HL-60 (cell line): ENCODE measurements at regions not wholly inside any gene's neighbourhood (a gene's known extent, or its start where the extent isn't known, plus 50 kb on each side); places are given as distances from the start of the nearest gene placed in this dataset.

Source experiments
- DNase-seq, 2 experiments: peaks; one replicate each; pipeline ENCODE4 v3.0.0-alpha.2; 2010 to 2020; ENCODE audit warnings: low read depth in 1 of 2, low spot score in 1 of 2
- H3K27ac ChIP-seq: fragments of 250-450 bp; sonication (Bioruptor Pico); replicated peaks from 2 replicates; pipeline ENCODE4 v1.5.1; 2020; ENCODE audit warnings: mild to moderate bottlenecking, moderate library complexity
- H3K27me3 ChIP-seq: fragments of 250-450 bp; sonication (Bioruptor Pico); 2 replicates; pipeline ENCODE4 v1.5.1; 2021; ENCODE audit warnings: mild to moderate bottlenecking, moderate library complexity; ENCODE audit not compliant: insufficient read depth, poor library complexity, severe bottlenecking
- H3K4me3 ChIP-seq: replicated peaks from 2 replicates; pipeline ENCODE4 v1.5.1; 2011; ENCODE audit warnings: mild to moderate bottlenecking, control low read depth, low read length; ENCODE audit not compliant: insufficient read depth
- CTCF ChIP-seq: IDR thresholded peaks from one replicate; pipeline ENCODE4 v1.5.1; 2011; ENCODE audit warnings: low read length, control low read depth, inconsistent platforms; ENCODE audit not compliant: insufficient read depth
- GABPA ChIP-seq: IDR thresholded peaks from 2 replicates; pipeline ENCODE4 v1.6.1; 2012; ENCODE audit warnings: low read depth
- POLR2AphosphoS5 ChIP-seq: IDR thresholded peaks from 2 replicates; pipeline ENCODE4 v1.6.1; 2012; ENCODE audit warnings: low read depth
- REST ChIP-seq: IDR thresholded peaks from 2 replicates; pipeline ENCODE4 v1.6.1; 2012; ENCODE audit warnings: low read depth; ENCODE audit not compliant: insufficient replicate concordance
- SPI1 ChIP-seq: IDR thresholded peaks from 2 replicates; pipeline ENCODE4 v1.6.1; 2012; ENCODE audit warnings: low read depth, mild to moderate bottlenecking, borderline replicate concordance

DNA sequence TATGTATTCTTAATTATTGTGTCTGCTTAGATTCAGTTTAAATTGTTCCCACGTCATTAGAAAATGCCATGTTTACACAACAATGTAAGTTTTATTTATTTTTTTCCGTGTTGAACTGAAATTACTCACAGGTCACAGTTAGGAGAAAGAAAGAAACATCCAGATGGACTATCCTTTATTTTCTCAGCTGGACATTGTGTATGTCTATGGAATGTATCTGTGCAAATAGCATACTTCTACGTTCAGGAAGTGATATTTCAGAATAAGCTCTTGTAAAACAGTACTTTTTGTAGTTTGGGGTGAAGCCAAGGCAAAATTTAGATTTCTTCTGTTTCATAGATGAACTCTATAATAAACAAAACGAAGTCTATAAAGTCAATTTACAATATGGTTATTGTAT is 249.0 kb upstream of the ZNF608 start:
- DNase-seq = no peak
- H3K4me3 ChIP-seq = no peak overlapping the region
- TF ChIP-seq POLR2AphosphoS5 = no peak
- no peak for TF ChIP-seq SPI1
- no peak for TF ChIP-seq CTCF
- TF ChIP-seq REST = no peak
- no peak for TF ChIP-seq GABPA
- no peak overlapping the region for H3K27ac ChIP-seq
- H3K27me3 ChIP-seq = no peaks in the 10 kb centered on the region

- no peak for DNase-seq
- Histone ChIP-seq H3K27me3 (no peaks in the 10 kb centered on the region), H3K4me3 (no peak overlapping the region), H3K27ac (no peak overlapping the region)
- no peak for TF ChIP-seq POLR2AphosphoS5
- TF ChIP-seq CTCF = no peak
- no peak for TF ChIP-seq SPI1
Measured at GRCh38 chr5:124996023-124996763, 249.8 kb upstream of the ZNF608 start.

- no peak for DNase-seq
- no peak overlapping the region for H3K27ac ChIP-seq
- TF ChIP-seq POLR2AphosphoS5 = no peak
- TF ChIP-seq REST = no peak
- no peak for TF ChIP-seq CTCF
- TF ChIP-seq SPI1 = no peak
- no peak for TF ChIP-seq GABPA
- H3K4me3 ChIP-seq = no peak overlapping the region
- H3K27me3 ChIP-seq = no peaks in the 10 kb centered on the region
Measured at GRCh38 chr5:124996764-124997077, 250.3 kb upstream of the ZNF608 start.

DNA sequence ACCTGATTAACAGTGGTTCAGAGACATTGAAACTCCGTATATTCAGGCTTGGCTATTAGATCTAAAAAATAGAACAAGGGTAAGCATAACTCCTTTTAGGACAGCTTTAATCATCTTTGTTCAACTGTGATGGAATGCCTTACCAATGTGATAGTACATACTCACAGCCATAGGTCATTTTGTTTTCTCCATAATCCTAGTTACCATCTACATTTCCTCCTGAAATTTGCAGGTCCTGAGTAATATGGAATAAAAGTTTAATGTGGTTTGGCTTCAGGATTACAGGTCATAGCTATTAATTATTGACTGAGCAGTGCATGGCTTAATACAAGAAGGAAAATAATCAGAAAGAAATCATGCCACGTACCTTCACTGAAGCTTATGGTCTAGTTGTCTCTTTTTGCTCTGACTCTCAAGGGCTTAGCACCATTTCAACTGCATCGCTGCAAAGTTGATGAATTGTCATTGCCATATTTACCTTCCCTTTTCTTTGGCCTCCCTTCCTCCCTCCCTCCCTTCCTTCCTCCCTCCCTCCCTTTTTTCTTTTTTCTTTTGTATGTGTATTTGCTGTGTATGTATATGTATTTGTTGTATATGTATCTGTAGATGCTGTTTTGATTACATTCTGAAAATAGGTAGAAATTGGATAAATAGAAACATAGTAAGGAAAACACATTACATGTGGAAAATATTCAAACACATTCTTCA is 250.9 kb upstream of the ZNF608 start:
- DNase-seq = no peak
- H3K27ac ChIP-seq = no peak overlapping the region
- TF ChIP-seq CTCF (no peak), GABPA (no peak), SPI1 (no peak), REST (no peak), POLR2AphosphoS5 (no peak)

More for the DNA sequence above, 250.9 kb upstream of the ZNF608 start:
- Histone ChIP-seq H3K27me3 (no peaks in the 10 kb centered on the region), H3K4me3 (no peak overlapping the region)
